ENCODE measurements at regions not wholly inside any gene's neighbourhood (a gene's known extent, or its start where the extent isn't known, plus 50 kb on each side); places are given as distances from the start of the nearest gene placed in this dataset.
A peak's percentile ranks its signal among the peaks of the same experiment; 100 is the strongest.

GRCh38 chr1:182195733-182196132 is 134.2 kb upstream of the ZNF648 start:
- DNase-seq (ENCODE audit: low read depth in 2 of 2): no peak

GRCh38 chr1:182193908-182194550 is 132.5 kb upstream of the ZNF648 start:
- DNase-seq (ENCODE audit: low read depth in 2 of 2): no peak

GRCh38 chr1:182192966-182193365 is 131.5 kb upstream of the ZNF648 start:
- DNase-seq (ENCODE audit: low read depth in 2 of 2): no peak

DNA sequence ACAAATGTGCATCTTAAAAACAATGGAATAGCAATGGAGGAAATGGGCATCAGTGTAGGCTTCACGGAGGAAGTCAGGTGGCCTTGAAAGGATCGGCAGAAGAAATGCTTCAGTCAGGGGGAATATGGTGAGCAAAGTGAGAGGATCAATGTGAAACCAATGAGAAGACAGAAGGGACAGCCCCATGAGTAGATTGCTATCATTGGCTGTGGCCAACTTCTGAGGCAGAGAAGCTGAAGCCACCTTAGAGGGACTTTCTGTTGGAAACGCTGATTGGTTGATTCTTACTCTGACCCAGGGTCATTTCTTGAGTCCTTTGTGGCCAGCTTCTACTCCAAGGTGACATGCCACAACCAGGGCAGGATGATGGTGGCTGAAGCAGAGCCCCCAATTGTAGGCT is 130.7 kb upstream of the ZNF648 start:
- no peak for DNase-seq (ENCODE audit: low read depth in 2 of 2)

GRCh38 chr1:182191381-182192115 is 130.0 kb upstream of the ZNF648 start:
- no peak for DNase-seq (ENCODE audit: low read depth in 2 of 2)

DNA sequence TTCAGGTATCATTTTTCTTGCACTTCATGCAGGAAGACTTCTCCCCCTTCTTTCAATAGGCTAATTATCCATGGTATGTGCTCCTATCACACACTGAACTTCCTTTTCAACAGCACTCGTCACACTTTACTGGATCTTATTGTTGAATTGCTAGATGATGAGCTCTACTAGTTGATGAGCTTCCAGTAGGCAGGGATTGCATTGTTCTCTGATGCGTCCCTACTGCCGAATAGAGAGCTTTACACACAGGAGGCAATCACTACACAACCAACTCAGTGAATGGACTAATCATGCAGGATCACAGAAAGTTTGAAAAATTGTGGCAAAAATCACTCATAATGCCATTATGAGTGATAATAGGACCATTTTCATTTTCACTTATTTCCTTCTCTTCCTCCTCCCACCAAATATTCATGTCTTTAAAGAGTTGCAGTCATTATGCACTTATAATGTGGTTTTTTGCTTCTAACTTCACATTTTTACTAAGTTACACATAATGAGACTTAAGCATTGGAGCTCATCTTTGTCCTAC is 128.1 kb upstream of the ZNF648 start:
- no peak for DNase-seq (ENCODE audit: low read depth in 2 of 2)

DNA sequence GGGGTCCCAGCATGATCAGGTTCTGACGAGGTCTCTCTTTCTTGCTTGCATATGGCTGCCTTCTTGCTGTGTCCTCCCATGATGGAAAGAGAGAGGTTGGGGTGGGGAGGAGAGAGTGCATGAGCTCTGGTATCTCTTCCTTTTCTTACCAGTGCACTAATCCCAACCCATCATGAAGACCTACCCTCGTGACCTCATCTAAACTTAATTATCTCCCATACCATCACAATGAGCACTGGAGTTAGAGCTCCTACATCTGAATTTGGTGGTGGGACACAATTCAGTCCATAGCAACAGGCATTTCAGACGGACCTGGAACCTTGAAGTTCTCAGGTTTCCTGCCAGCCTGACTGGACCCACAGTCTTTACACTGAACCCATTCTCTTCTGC is 125.2 kb upstream of the ZNF648 start:
- no peak for DNase-seq (ENCODE audit: low read depth in 2 of 2)

GRCh38 chr1:182185842-182186756 is 124.6 kb upstream of the ZNF648 start:
- DNase-seq (ENCODE audit: low read depth in 2 of 2): no peak

DNA sequence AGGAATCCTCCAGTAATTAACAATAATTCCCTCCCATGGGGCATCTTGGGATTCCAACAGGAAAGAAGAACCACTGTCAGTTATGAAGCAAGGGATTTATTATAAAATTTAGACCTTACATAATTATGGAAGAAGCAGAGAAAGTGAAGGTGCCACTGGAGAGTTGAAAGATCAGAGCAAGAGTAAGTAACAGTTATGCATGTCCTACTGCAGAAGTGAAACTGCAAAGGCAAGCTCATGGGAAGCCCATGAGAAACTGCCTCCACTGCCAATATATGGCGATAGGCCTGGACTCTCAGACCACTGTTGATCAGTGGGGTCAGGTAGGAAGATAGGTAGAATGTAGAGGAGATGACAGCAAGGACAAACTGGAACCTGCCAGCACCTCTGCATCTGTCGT is 123.6 kb upstream of the ZNF648 start:
- DNase-seq (ENCODE audit: low read depth in 2 of 2): no peak

DNA sequence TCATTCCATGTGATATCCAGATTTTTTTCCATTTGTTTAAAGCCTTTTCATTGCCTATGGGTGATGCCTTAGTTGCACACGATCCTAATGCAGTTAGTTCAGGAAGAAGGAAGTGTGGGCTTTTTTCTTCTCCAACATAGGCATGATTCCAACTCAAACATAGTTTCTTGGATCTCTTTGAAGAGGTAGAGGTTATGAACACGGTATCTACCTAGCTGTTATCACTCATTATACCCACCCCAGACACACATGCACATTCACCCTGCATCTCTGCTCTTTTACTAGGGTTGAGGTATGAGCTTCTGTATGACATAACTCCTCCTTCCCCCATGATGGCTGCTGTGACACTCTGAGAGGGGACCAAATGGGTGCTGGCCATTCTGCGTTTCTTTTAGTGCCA is 122.1 kb upstream of the ZNF648 start:
- no peak for DNase-seq (ENCODE audit: low read depth in 2 of 2)

- DNase-seq (ENCODE audit: low read depth in 2 of 2): no peak
Observed at GRCh38 chr1:182182311-182182710, 120.8 kb upstream of the ZNF648 start.

DNA sequence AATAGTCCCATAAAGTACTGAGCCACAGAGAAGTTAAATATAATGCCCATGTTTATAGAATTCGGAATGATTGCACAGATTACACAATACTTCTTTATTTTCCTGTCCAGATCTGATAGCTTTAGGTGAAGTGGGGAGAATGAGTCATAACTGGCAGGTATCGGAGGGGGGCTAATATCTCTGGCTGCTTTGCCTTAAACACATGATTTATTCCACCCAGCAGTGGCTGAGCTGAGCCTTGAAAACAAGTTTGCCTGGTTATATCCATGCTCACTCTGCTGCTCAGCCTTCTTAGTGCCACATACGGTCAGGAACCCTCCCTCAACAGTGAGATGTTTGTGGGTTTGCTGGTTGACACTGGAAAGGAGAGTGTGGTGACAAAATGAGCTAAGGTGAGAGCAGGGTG is 119.7 kb upstream of the ZNF648 start:
- peak in 1 of 2 donors; percentile 57 for DNase-seq (ENCODE audit: low read depth in 2 of 2)

DNA sequence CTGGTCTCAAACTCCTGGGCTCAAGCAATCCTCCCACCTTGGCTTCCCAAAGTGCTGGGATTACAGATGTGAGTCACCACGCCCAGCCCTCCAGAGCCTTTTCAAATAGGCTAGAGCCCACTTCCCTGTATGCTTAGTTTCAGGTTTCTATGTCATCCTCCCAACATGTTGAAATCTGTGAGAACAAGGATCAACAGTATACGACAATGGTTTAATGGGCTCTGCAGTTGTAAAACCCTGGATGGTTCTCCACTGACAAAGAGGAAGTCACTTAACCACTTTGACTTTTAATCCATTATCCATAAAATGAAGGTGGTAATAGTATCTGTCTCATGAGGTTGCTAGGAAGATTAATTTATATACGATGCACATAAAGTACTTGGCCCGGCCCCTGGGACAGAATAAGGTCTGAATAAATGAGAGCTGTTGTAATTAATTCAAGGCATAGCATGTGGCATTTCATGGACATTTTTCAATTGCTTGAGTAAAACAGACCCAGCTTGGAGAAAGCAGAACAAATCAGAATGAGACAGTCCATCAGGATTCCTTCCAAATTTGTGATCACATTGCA is 113.9 kb upstream of the ZNF648 start:
- no peak for DNase-seq (ENCODE audit: low read depth in 2 of 2)

- no peak for DNase-seq (ENCODE audit: low read depth in 2 of 2)
Observed at GRCh38 chr1:182174513-182174855, 113.0 kb upstream of the ZNF648 start.

- no peak for DNase-seq (ENCODE audit: low read depth in 2 of 2)
Observed at GRCh38 chr1:182173808-182174512, 112.4 kb upstream of the ZNF648 start.

- DNase-seq (ENCODE audit: low read depth in 2 of 2): no peak
Observed at GRCh38 chr1:182172699-182173098, 111.2 kb upstream of the ZNF648 start.

GRCh38 chr1:182170891-182171461 is 109.5 kb upstream of the ZNF648 start:
- peak in 1 of 2 donors; percentile 50 for DNase-seq (ENCODE audit: low read depth in 2 of 2)

GRCh38 chr1:182169203-182169602 is 107.7 kb upstream of the ZNF648 start:
- DNase-seq (ENCODE audit: low read depth in 2 of 2): no peak

DNA sequence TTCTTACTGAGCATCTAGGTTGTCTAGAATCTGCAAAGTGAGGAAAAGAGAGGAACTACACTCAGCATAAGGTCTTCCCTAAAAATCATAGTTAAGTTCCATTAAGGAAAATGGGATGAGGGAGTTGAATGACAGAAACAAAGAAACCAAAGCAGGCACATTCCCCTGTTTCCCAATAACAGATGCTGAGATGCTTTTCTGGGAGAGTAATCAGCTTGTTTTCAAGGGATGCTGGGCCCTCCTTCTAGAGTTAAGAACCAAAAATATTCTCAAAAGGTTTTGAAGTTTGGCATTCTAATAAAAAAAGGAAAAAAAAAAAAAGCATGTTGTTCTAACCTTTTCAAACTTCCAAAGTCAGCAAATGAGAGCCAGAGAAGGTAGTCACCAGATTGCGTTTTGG is 105.2 kb upstream of the ZNF648 start:
- DNase-seq (ENCODE audit: low read depth in 2 of 2): no peak

DNA sequence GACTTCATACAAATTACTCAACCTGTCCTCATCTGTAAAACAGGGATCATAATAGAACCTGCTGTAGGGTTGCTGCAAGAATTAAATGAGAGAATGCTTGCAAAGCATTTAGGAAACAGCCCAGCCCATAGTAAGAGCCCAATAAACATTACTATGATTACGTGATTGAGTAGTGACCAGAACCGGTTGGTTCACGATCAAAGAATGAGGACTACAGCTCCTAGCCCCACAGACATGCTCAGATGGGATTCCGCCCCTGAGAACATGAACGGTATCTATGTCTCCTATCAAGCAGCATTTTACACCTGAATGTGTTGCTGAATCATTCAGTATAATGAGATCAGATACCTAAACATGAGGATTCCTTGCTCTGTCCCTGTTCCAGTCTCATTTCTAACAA is 104.8 kb upstream of the ZNF648 start:
- DNase-seq (ENCODE audit: low read depth in 2 of 2): no peak

DNA sequence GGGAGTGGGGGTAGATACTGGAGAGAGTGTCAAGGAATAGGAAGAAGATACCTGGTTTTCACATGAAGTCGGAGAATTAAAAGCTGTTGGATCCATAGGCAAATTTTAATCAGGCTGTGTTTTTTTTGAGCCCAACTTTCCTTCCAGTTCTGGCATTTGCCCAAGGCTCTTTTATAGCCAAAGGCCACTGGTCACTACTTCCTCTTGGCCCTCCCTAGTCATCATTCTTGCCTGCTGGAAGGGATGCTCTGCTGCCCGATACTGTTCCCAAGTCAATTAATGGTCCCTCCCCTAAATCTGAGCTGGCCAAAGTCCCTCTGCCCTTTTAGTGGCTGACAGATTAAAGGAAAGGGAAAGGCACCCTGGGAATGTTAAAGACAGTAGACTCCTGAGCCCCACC is 102.8 kb upstream of the ZNF648 start:
- peak in 1 of 2 donors; percentile 65 for DNase-seq (ENCODE audit: low read depth in 2 of 2)
